ELF-1 (cell line): ENCODE measurements at regions not wholly inside any gene's neighbourhood (a gene's known extent, or its start where the extent isn't known, plus 50 kb on each side); places are given as distances from the start of the nearest gene placed in this dataset.
"Not testable (repeated sequence)": the region's sequence is repeated elsewhere in the genome, so short reads cannot be mapped to it uniquely, and the experiment has no call there.

Experiments
- DNase-seq: peaks from one replicate; pipeline ENCODE4 v3.0.0-alpha.2; 2016; ENCODE audit warnings: low read depth, low spot score

- DNase-seq, result no peak
These were observed 1462.1 kb downstream of the DPP10 start for GRCh38 chr2:115904516-115904915.

- DNase-seq, result no peak
These were observed 1466.3 kb downstream of the DPP10 start for GRCh38 chr2:115908731-115909130.

GRCh38 chr2:115910270-115910669 is 1467.8 kb downstream of the DPP10 start:
- peak; percentile 29 for DNase-seq

GRCh38 chr2:115913921-115914320 is 1471.5 kb downstream of the DPP10 start:
- no peak for DNase-seq

- DNase-seq, result no peak
These were observed 1479.1 kb downstream of the DPP10 start for GRCh38 chr2:115921541-115921940.

- no peak for DNase-seq
These were observed 1497.5 kb downstream of the DPP10 start for GRCh38 chr2:115939902-115940301.

- no peak for DNase-seq
These were observed 1500.4 kb downstream of the DPP10 start for GRCh38 chr2:115942800-115943199.

- no peak for DNase-seq
These were observed 1503.9 kb downstream of the DPP10 start for GRCh38 chr2:115946341-115946740.

- DNase-seq, result no peak
These were observed 1504.5 kb downstream of the DPP10 start for GRCh38 chr2:115946891-115947290.

- peak; percentile 76 for DNase-seq
These were observed 1534.5 kb downstream of the DPP10 start for GRCh38 chr2:115976916-115977315.

- DNase-seq, result no peak
These were observed 1556.6 kb downstream of the DPP10 start for GRCh38 chr2:115999039-115999438.

- DNase-seq, result no peak
These were observed 1580.6 kb downstream of the DPP10 start for GRCh38 chr2:116023026-116023425.

GRCh38 chr2:116038758-116039157 is 1596.3 kb downstream of the DPP10 start:
- DNase-seq, result not testable (repeated sequence)

- no peak for DNase-seq
These were observed 1600.1 kb downstream of the DPP10 start for GRCh38 chr2:116042530-116042929.

GRCh38 chr2:116057538-116057937 is 1615.1 kb downstream of the DPP10 start:
- peak; percentile 8 for DNase-seq

- no peak for DNase-seq
These were observed 1618.6 kb downstream of the DPP10 start for GRCh38 chr2:116061023-116061422.

GRCh38 chr2:116073731-116074130 is 1631.3 kb downstream of the DPP10 start:
- DNase-seq, result no peak

- DNase-seq, result no peak
These were observed 1631.7 kb downstream of the DPP10 start for GRCh38 chr2:116074161-116074560.

GRCh38 chr2:116088236-116088635 is 1645.8 kb downstream of the DPP10 start:
- no peak for DNase-seq

- peak; percentile 27 for DNase-seq
These were observed 1651.8 kb downstream of the DPP10 start for GRCh38 chr2:116094196-116094595.

- DNase-seq, result no peak
These were observed 1653.2 kb downstream of the DPP10 start for GRCh38 chr2:116095636-116096035.

GRCh38 chr2:116098049-116098448 is 1655.6 kb downstream of the DPP10 start:
- DNase-seq, result no peak

- DNase-seq, result no peak
These were observed 1667.0 kb downstream of the DPP10 start for GRCh38 chr2:116109471-116109870.

GRCh38 chr2:116117845-116118244 is 1675.4 kb downstream of the DPP10 start:
- no peak for DNase-seq

GRCh38 chr2:116132833-116133232 is 1681.7 kb upstream of the DDX18 start:
- DNase-seq, result no peak
